ENCODE measurements at regions not wholly inside any gene's neighbourhood (a gene's known extent, or its start where the extent isn't known, plus 50 kb on each side); places are given as distances from the start of the nearest gene placed in this dataset.

- TF ChIP-seq, protein P1, sequence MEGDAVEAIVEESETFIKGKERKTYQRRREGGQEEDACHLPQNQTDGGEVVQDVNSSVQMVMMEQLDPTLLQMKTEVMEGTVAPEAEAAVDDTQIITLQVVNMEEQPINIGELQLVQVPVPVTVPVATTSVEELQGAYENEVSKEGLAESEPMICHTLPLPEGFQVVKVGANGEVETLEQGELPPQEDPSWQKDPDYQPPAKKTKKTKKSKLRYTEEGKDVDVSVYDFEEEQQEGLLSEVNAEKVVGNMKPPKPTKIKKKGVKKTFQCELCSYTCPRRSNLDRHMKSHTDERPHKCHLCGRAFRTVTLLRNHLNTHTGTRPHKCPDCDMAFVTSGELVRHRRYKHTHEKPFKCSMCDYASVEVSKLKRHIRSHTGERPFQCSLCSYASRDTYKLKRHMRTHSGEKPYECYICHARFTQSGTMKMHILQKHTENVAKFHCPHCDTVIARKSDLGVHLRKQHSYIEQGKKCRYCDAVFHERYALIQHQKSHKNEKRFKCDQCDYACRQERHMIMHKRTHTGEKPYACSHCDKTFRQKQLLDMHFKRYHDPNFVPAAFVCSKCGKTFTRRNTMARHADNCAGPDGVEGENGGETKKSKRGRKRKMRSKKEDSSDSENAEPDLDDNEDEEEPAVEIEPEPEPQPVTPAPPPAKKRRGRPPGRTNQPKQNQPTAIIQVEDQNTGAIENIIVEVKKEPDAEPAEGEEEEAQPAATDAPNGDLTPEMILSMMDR (IDR thresholded peaks at IDR 0.05), result no peak
- no peak for TF ChIP-seq EZH2 (IDR thresholded peaks at IDR 0.05)
- no peak for TF ChIP-seq EZH2phosphoT487 (IDR thresholded peaks at IDR 0.05)
Observed at GRCh38 chr7:22613496-22613895, 113.5 kb upstream of the IL6 start.
